Astrocyte (in vitro differentiated cells and primary cell): ENCODE measurements at regions not wholly inside any gene's neighbourhood (a gene's known extent, or its start where the extent isn't known, plus 50 kb on each side); places are given as distances from the start of the nearest gene placed in this dataset.

Experiments
- DNase-seq: peaks from one replicate; pipeline ENCODE4 v3.0.0-alpha.2; 2010; ENCODE audit warnings: low read depth
- FAIRE-seq: peaks from 2 replicates; lab custom pipeline; 2011; peaks lifted over from hg19 to GRCh38; lab: Jason Lieb, UNC
- H2AFZ ChIP-seq: 2 replicates; pipeline ENCODE4 v1.6.0; 2012; ENCODE audit warnings: low read depth, low read length, inconsistent platforms
- H3K27ac ChIP-seq: 2 replicates; pipeline ENCODE4 v1.5.1; 2011; ENCODE audit warnings: low read depth, low read length, inconsistent platforms
- H3K27me3 ChIP-seq: 2 replicates; pipeline ENCODE4 v1.6.0; 2011; ENCODE audit warnings: low read length, inconsistent platforms; ENCODE audit not compliant: insufficient read depth
- H3K36me3 ChIP-seq: 2 replicates; pipeline ENCODE4 v1.5.1; 2011; ENCODE audit warnings: low read length, inconsistent platforms; ENCODE audit not compliant: insufficient read depth
- H3K4me1 ChIP-seq: 2 replicates; pipeline ENCODE4 v1.5.1; 2011; ENCODE audit warnings: low read length, inconsistent platforms; ENCODE audit not compliant: insufficient read depth
- H3K4me2 ChIP-seq: 2 replicates; pipeline ENCODE4 v1.6.0; 2012; ENCODE audit warnings: low read length, inconsistent platforms
- H3K4me3 ChIP-seq: 2 replicates; pipeline ENCODE4 v1.5.1; 2011; ENCODE audit warnings: low read depth, mild to moderate bottlenecking, low read length, inconsistent platforms; ENCODE audit not compliant: insufficient read depth
- H3K79me2 ChIP-seq: 2 replicates; pipeline ENCODE4 v1.6.0; 2012; ENCODE audit warnings: mild to moderate bottlenecking, low read length, inconsistent platforms; ENCODE audit not compliant: insufficient read depth
- H3K9ac ChIP-seq: 2 replicates; pipeline ENCODE4 v1.6.0; 2012; ENCODE audit warnings: mild to moderate bottlenecking, low read length, inconsistent platforms
- H3K9me3 ChIP-seq: 2 replicates; pipeline ENCODE4 v1.5.1; 2012; ENCODE audit warnings: low read depth, mild to moderate bottlenecking, low read length, inconsistent platforms; ENCODE audit not compliant: insufficient read depth
- H4K20me1 ChIP-seq: 2 replicates; pipeline ENCODE4 v1.6.0; 2012; ENCODE audit warnings: low read length, inconsistent platforms; ENCODE audit not compliant: insufficient read depth
- H3K27ac Mint-ChIP-seq: one replicate; pipeline ENCODE4 v1.8.0; 2021; ENCODE audit warnings: mild to moderate bottlenecking, mixed read lengths; ENCODE audit not compliant: unreplicated experiment
- H3K27me3 Mint-ChIP-seq: one replicate; pipeline ENCODE4 v1.8.0; 2021; ENCODE audit warnings: low read depth, mixed read lengths; ENCODE audit not compliant: unreplicated experiment
- H3K36me3 Mint-ChIP-seq: one replicate; pipeline ENCODE4 v1.8.0; 2021; ENCODE audit warnings: low read depth, mixed read lengths; ENCODE audit not compliant: unreplicated experiment
- H3K4me1 Mint-ChIP-seq: one replicate; pipeline ENCODE4 v1.8.0; 2021; ENCODE audit warnings: low read depth, mixed read lengths; ENCODE audit not compliant: unreplicated experiment
- H3K4me3 Mint-ChIP-seq: one replicate; pipeline ENCODE4 v1.8.0; 2021; ENCODE audit warnings: mild to moderate bottlenecking, moderate library complexity, mixed read lengths; ENCODE audit not compliant: unreplicated experiment
- H3K9me3 Mint-ChIP-seq: one replicate; pipeline ENCODE4 v1.8.0; 2021; ENCODE audit warnings: mild to moderate bottlenecking, mixed read lengths; ENCODE audit not compliant: unreplicated experiment
- EZH2 ChIP-seq: IDR thresholded peaks from 2 replicates; pipeline ENCODE4 v1.6.1; 2012; ENCODE audit warnings: mild to moderate bottlenecking, low read length, inconsistent platforms; ENCODE audit not compliant: insufficient read depth
- TF ChIP-seq, protein P1 (sequence below): IDR thresholded peaks from 2 replicates; pipeline ENCODE4 v1.5.1; 2011; ENCODE audit warnings: low read depth, mild to moderate bottlenecking, inconsistent platforms, low read length, moderate library complexity; ENCODE audit not compliant: insufficient read depth

DNA sequence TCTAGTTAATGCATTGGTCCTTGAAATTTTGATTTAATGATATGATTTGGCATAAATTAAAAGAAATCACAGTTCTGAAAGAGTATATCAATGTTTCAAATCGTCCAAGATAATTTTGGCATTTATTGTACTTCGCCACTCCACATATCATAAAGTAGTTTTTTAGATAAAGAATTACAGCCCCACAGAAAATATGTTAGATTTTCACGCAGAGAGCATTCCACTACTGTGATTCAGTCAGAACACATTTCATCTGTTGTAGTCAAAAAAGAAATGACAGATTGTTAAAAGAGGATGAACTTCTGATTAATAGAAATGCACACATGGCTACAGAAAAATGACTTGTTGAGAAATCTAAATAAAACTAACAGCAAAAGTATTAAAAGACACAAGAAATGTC lies 1063.5 kb upstream of the LRRN3 start:
- Histone ChIP-seq H3K4me1 (no peaks in the 10 kb centered on the region), H3K9me3 (no peaks in the 10 kb centered on the region), H4K20me1 (no peaks in the 10 kb centered on the region), H2AFZ (no peak overlapping the region), H3K36me3 (no peaks in the 10 kb centered on the region), H3K27ac (no peak overlapping the region), H3K4me3 (no peak overlapping the region), H3K9ac (no peak overlapping the region), H3K27me3 (no peaks in the 10 kb centered on the region), H3K79me2 (no peaks in the 10 kb centered on the region), H3K4me2 (no peak overlapping the region)
- TF ChIP-seq EZH2: no peak
- TF ChIP-seq, protein P1, sequence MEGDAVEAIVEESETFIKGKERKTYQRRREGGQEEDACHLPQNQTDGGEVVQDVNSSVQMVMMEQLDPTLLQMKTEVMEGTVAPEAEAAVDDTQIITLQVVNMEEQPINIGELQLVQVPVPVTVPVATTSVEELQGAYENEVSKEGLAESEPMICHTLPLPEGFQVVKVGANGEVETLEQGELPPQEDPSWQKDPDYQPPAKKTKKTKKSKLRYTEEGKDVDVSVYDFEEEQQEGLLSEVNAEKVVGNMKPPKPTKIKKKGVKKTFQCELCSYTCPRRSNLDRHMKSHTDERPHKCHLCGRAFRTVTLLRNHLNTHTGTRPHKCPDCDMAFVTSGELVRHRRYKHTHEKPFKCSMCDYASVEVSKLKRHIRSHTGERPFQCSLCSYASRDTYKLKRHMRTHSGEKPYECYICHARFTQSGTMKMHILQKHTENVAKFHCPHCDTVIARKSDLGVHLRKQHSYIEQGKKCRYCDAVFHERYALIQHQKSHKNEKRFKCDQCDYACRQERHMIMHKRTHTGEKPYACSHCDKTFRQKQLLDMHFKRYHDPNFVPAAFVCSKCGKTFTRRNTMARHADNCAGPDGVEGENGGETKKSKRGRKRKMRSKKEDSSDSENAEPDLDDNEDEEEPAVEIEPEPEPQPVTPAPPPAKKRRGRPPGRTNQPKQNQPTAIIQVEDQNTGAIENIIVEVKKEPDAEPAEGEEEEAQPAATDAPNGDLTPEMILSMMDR: no peak
- H3K4me3 Mint-ChIP-seq: no peak overlapping the region
- H3K36me3 Mint-ChIP-seq: no peaks in the 10 kb centered on the region
- no peak for DNase-seq
- peaks cover 2% of the 10 kb centered on the region for H3K9me3 Mint-ChIP-seq
- no peak for FAIRE-seq
- H3K27ac Mint-ChIP-seq: no peak overlapping the region
- H3K27me3 Mint-ChIP-seq: no peaks in the 10 kb centered on the region
- H3K4me1 Mint-ChIP-seq: peaks cover 6% of the 10 kb centered on the region

DNA sequence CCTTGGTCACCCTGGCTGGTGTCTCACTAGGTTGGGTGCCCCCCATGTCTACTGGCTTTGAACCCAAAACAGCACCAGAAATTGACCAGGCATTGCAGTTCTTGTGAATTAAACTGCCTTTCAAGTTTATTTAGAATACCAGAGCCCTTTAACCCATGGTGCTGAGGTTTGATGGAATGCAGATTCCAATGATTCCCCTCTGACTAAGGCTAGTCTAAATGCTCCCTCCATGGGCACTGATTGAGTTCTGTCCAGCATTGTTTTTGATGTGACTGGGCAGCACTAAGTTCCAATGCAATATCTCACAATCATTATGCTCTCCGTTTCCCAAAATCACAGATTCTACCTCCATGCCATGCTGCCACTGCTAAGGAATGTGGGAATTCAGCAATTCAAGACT lies 1047.4 kb upstream of the LRRN3 start:
- Histone ChIP-seq H3K9ac (no peak overlapping the region), H3K27ac (no peak overlapping the region), H3K4me1 (no peaks in the 10 kb centered on the region), H2AFZ (no peak overlapping the region), H3K79me2 (no peaks in the 10 kb centered on the region), H3K36me3 (no peaks in the 10 kb centered on the region), H3K9me3 (no peaks in the 10 kb centered on the region), H4K20me1 (no peaks in the 10 kb centered on the region), H3K4me3 (no peak overlapping the region), H3K27me3 (no peaks in the 10 kb centered on the region), H3K4me2 (no peak overlapping the region)
- H3K4me3 Mint-ChIP-seq: no peak overlapping the region
- TF ChIP-seq, protein P1: no peak
- no peak for TF ChIP-seq EZH2
- H3K9me3 Mint-ChIP-seq: no peaks in the 10 kb centered on the region
- no peaks in the 10 kb centered on the region for H3K4me1 Mint-ChIP-seq
- no peaks in the 10 kb centered on the region for H3K27me3 Mint-ChIP-seq
- FAIRE-seq: no peak
- no peak overlapping the region for H3K27ac Mint-ChIP-seq
- DNase-seq: no peak
- H3K36me3 Mint-ChIP-seq: no peaks in the 10 kb centered on the region

- Mint-ChIP-seq H3K27me3 (no peaks in the 10 kb centered on the region), H3K9me3 (no peaks in the 10 kb centered on the region), H3K4me1 (no peaks in the 10 kb centered on the region), H3K4me3 (no peak overlapping the region), H3K36me3 (no peaks in the 10 kb centered on the region), H3K27ac (no peak overlapping the region)
- no peak for DNase-seq
- TF ChIP-seq EZH2: no peak
- TF ChIP-seq, protein P1: no peak
- Histone ChIP-seq H3K4me2 (no peak overlapping the region), H3K27ac (no peak overlapping the region), H3K79me2 (no peaks in the 10 kb centered on the region), H3K27me3 (no peaks in the 10 kb centered on the region), H3K4me1 (peaks cover 3% of the 10 kb centered on the region), H2AFZ (no peak overlapping the region), H3K4me3 (no peak overlapping the region), H3K9me3 (no peaks in the 10 kb centered on the region), H4K20me1 (no peaks in the 10 kb centered on the region), H3K9ac (no peak overlapping the region), H3K36me3 (no peaks in the 10 kb centered on the region)
- FAIRE-seq: no peak
These were observed 1040.1 kb upstream of the LRRN3 start for GRCh38 chr7:110050785-110051184.
